Psoas muscle (tissue), 7 donors: ENCODE measurements at regions not wholly inside any gene's neighbourhood (a gene's known extent, or its start where the extent isn't known, plus 50 kb on each side); places are given as distances from the start of the nearest gene placed in this dataset.
A peak's percentile ranks its signal among the peaks of the same experiment; 100 is the strongest.

Source experiments
- ATAC-seq, 4 donors: fragments of 200-7000 bp; cut with Tn5 transposase; one replicate each; pipeline ENCODE4 v1.9.1; 2020; ENCODE audit warnings: moderate library complexity in 3 of 4, mild to moderate bottlenecking in 2 of 4
- DNase-seq, 2 donors: peaks; one replicate each; pipeline ENCODE4 v3.0.0-alpha.2; 2020
- H3K27ac ChIP-seq: fragments of 200-600 bp; one replicate; pipeline ENCODE4 v1.8.0; 2022
- H3K27me3 ChIP-seq, 3 donors: fragments of 200-600 bp in 1 of 3; one replicate each; pipeline versions ENCODE4 v1.6.1 to v1.8.0; 2013 to 2022; ENCODE audit warnings: low read length in 2 of 3, mild to moderate bottlenecking in 2 of 3, moderate library complexity in 1 of 3; ENCODE audit not compliant: insufficient read depth in 3 of 3
- H3K36me3 ChIP-seq, 2 donors: fragments of 200-600 bp in 1 of 2; one replicate each; pipeline versions ENCODE4 v1.6.1 to v1.8.0; 2013 to 2022; ENCODE audit warnings: low read depth in 1 of 2, mild to moderate bottlenecking in 1 of 2, moderate library complexity in 1 of 2; ENCODE audit not compliant: insufficient read depth in 1 of 2
- H3K4me1 ChIP-seq: fragments of 200-600 bp; one replicate; pipeline ENCODE4 v1.8.0; 2022
- H3K4me3 ChIP-seq: fragments of 200-600 bp; one replicate; pipeline ENCODE4 v1.8.0; 2022; ENCODE audit warnings: mild to moderate bottlenecking
- H3K9me3 ChIP-seq: fragments of 200-600 bp; one replicate; pipeline ENCODE4 v1.8.0; 2022
- WGBS, 3 donors: extraction: QIAGEN DNeasy Blood & Tissue Kit; methylation state at CpG; one replicate each; pipeline versions ENCODE4 v1.1.6 to v1.1.7; 2013; 5-methylcytosine and 5-hydroxymethylcytosine counted together
- intact Hi-C, 2 donors: fragments of 100-400 bp; cut with DNase I; formaldehyde crosslinking; loops; one replicate each; pipeline versions ENCODE4 v1.11.0 to v1.14.2; 2022
- TF ChIP-seq, protein P1 (sequence below): fragments of 200-600 bp; IDR thresholded peaks from one replicate; pipeline ENCODE4 v1.8.0; 2022; ENCODE audit warnings: antibody characterized with exemption
- donor health status: healthy with polysubstance abuse.
- donor health status: DM: no; HTN: no; CAD: no; lungs with moderate emphysema.
- donor health status: Bipolar disorder and iron deficiency.
- donor health status: healthy.
- donor health status: DM: yes; HTN: yes; CAD: no.
- donor health status: DM: no; HTN: no; CAD: no.
- donor health status: DM: yes; HTN: yes; CAD: no.

DNA sequence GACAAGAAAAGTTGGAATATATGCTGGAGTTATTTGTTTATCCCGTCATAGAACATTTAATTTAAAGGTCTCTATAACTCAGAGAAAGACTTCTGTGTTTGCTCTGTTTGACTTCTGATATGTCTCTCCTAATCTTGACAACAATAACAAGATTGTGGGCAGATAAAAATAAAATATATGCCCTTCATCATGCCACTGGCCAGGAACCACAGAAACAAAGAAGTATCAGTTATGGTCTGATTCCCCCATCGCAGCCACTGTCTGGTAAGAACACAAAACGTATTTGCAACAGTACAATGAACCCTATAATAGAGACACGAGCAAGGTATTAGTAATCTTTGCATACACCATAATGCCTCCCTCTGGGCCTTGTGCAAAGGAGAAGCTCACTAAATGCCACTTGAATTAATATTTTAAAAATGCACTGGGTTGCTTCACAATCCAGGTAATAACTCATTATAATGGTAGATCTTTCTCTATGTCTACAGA, 1498.3 kb downstream of the CDH11 start:
- no peaks in the 10 kb centered on the region for H3K9me3 ChIP-seq
- TF ChIP-seq, protein P1, sequence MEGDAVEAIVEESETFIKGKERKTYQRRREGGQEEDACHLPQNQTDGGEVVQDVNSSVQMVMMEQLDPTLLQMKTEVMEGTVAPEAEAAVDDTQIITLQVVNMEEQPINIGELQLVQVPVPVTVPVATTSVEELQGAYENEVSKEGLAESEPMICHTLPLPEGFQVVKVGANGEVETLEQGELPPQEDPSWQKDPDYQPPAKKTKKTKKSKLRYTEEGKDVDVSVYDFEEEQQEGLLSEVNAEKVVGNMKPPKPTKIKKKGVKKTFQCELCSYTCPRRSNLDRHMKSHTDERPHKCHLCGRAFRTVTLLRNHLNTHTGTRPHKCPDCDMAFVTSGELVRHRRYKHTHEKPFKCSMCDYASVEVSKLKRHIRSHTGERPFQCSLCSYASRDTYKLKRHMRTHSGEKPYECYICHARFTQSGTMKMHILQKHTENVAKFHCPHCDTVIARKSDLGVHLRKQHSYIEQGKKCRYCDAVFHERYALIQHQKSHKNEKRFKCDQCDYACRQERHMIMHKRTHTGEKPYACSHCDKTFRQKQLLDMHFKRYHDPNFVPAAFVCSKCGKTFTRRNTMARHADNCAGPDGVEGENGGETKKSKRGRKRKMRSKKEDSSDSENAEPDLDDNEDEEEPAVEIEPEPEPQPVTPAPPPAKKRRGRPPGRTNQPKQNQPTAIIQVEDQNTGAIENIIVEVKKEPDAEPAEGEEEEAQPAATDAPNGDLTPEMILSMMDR: no peak
- H3K27ac ChIP-seq: no peak overlapping the region
- ATAC-seq (no peak), DNase-seq (no peak)
- H3K27me3 ChIP-seq: no peaks in the 10 kb centered on the region
- H3K36me3 ChIP-seq: no peaks in the 10 kb centered on the region
- WGBS, 3 donors: 77 to 80% (median 77%) methylated on average over 4 of the region's 4 CpGs
- no peaks in the 10 kb centered on the region for H3K4me1 ChIP-seq
- no peak overlapping the region for H3K4me3 ChIP-seq
- intact Hi-C loops: no loop called here

DNA sequence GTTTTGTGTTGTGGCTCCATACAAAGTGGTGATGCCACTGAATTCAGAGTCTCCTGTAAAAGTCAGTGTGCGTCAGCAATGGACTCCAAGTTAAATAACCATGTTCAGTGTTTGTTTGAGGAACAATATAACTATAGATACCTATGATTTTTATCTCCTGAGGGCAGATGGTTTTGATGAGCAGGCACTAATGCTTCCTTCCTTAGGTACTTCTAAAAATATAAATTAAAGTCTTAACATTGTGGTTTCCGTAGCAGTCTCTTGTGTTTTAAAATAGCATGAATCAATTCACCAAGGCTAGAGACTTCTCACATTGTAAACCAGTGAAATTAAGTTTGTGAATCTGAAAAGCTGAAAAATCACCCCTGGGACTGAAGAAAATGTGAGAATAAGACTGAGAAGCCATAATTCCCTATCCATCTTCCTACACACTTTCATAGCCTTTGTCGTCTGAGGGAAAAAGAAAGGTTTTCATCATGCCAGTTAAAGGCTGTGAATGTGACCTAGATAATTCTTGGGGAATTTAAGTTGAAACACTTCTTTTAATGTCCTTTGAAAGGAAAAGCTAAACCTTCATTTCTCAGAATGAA, 1502.9 kb downstream of the CDH11 start:
- Histone ChIP-seq H3K9me3 (no peaks in the 10 kb centered on the region), H3K4me1 (no peaks in the 10 kb centered on the region), H3K27me3 (peaks cover 0 to 6% (median 4%) of the 10 kb centered on the region in 3 donors), H3K4me3 (no peak overlapping the region), H3K27ac (no peak overlapping the region), H3K36me3 (no peaks in the 10 kb centered on the region)
- WGBS, 3 donors: 56 to 61% (median 58%) methylated on average over 3 of the region's 3 CpGs
- TF ChIP-seq, protein P1: no peak
- DNase-seq (no peak), ATAC-seq (no peak)
- intact Hi-C loops: no loop called here

DNA sequence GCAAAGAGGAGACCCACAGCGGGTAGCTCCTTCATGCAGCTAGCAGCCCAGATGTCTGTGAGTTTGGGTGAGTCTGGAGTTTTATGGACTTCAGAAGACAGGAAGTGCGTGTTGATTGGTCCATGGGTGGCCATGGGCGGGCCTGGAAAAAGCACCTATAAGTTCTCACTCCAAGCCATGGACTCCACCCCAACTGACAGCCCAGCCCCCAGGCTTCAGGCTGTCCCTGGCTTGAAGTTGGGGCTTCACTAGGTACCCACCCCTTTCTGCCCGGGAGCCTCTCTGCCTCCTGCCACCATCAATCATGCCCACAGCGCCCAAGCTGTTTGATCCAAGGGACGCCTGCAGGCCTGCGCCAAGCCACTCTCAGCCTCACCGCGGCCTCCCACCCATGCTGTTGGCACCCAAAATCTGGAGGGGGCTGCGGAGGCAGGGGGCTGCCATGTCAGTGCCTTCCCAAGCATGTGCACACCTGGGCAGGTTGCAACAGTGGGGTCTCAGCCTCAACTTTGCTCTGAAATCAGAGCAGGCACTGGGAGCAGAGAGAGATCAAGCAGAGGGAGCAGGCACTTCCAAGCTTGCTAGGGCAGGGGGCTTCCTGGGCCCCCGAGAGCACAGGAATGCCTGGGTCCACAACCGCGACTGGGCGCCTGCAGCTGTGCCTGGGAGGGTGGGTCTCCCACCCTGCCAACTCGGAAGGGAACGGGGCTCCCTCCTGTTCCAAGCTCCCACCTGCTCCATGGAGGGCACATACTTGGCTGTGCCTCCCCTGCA, 1503.7 kb downstream of the CDH11 start:
- Histone ChIP-seq H3K4me3 (no peak overlapping the region), H3K4me1 (no peaks in the 10 kb centered on the region), H3K9me3 (no peaks in the 10 kb centered on the region), H3K27ac (no peak overlapping the region), H3K36me3 (no peaks in the 10 kb centered on the region), H3K27me3 (peaks cover 0 to 6% (median 4%) of the 10 kb centered on the region in 3 donors)
- DNase-seq: peak in 1 of 2 donors; percentile 41
- TF ChIP-seq, protein P1: no peak
- intact Hi-C loops: no loop called here
- ATAC-seq: no peak
- 47 to 59% (median 52%) methylated on average over 14 to 16 of the region's 16 CpGs for WGBS, 3 donors

DNA sequence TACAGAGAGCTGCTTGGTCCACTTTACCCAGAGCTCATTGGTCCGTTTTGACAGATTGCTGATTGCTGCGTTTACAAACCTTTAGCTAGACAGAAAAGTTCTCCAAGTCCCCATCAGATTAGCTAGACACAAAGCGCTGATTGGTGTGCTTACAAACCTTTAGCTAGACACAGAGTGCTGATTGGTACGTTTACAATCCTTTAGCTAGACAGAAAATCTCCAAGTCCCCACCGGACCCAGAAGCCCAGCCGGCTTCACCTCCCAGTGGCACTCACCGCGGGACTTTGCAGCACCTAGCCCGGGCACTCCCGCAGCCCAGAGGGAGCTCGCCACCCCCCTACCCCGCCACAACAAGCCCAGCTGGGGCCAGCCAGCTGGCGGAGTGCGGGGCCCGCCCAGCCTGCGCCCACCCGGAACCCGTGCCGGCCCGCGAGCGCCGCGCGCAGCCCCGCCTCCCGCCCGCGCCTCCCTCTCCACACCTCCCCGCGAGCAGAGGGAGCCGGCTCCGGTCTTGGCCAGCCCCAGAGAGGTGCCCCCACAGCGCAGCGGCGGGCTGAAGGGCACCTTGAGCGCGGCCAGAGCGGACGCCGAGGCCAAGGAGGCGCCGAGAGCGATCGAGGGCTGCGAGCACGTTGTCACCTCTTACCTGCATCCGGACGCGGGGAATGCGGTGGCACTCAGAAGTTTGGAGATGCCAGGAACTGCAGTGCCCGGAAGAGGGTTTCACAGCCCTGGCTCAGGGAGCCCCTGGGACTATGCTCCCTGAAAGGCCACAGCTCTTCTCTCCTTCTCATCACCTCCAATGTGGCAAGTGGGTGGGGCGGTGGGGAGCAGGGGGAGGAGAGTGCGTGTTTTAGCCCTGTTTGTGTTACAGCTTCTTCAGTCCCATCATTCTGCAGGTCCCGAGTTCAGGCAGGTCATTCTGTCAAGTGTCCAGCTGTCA, 1504.5 kb downstream of the CDH11 start:
- Histone ChIP-seq H3K4me1 (no peaks in the 10 kb centered on the region), H3K9me3 (no peaks in the 10 kb centered on the region), H3K27me3 (peaks cover 0 to 6% (median 4%) of the 10 kb centered on the region in 3 donors), H3K36me3 (no peaks in the 10 kb centered on the region), H3K27ac (no peak overlapping the region), H3K4me3 (no peak overlapping the region)
- TF ChIP-seq, protein P1: no peak
- ATAC-seq (no peak), DNase-seq (peak in 1 of 2 donors; percentile 39)
- WGBS, 3 donors: 12 to 22% (median 18%) methylated on average over 42 to 55 of the region's 55 CpGs
- intact Hi-C loops: no loop called here
